Inferior parietal cortex (tissue), 1 donor: ENCODE measurements at regions not wholly inside any gene's neighbourhood (a gene's known extent, or its start where the extent isn't known, plus 50 kb on each side); places are given as distances from the start of the nearest gene placed in this dataset.
"Not testable (repeated sequence)": the region's sequence is repeated elsewhere in the genome, so short reads cannot be mapped to it uniquely, and the experiment has no call there.

Experiments
- DNase-seq: peaks from one replicate; pipeline ENCODE4 v3.0.0-alpha.2; 2016; ENCODE audit errors: extremely low spot score

GRCh38 chr14:92223025-92223424, 99.9 kb upstream of the SLC24A4 start:
- peak; percentile 8 for DNase-seq

DNA sequence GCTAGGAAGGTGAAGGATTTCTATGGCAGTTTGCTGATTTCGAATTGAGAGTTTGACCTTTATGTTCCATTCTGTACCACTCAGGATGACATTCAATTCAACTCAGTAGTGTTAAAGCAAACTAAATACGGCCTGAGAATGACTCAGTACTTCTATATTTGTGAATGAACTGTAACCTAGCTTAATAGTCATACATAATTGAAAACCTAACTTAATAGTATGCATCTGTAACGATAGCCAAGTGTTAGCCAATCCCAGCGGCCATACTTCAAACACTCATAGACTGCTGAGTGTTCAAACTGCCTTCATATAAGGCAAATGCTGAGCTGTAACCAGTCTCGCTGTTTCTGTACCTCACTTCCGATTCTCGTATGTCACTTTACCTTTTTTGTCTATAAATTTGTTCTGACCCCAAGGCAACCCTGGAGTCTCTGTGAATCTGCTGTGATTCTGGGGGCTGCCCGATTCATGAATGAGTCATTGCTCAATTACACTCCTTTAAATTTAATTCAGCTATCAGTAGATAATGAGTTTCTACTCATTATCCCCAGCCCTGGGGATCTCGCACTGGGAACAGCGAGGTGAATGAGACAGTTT, 98.5 kb upstream of the SLC24A4 start:
- DNase-seq = no peak

DNA sequence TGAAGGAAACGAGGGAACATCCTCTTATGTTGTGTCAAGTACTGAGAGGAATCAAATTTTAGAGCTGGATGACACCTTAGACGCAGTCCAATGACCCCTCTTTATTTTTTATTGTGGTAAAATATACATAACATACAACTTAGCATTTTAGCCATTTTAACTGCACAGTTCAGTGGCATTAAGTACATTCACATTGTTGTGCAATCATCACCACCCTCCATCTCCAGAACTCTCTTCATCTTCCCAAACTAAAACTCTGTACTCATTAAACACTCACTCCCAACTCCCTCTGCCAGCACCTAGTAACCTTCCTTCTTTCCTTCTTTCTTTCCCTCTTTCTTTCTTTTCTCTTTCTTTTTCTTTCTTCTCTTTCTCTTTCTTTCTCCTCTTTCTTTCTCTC, 97.2 kb upstream of the SLC24A4 start:
- no peak for DNase-seq

DNA sequence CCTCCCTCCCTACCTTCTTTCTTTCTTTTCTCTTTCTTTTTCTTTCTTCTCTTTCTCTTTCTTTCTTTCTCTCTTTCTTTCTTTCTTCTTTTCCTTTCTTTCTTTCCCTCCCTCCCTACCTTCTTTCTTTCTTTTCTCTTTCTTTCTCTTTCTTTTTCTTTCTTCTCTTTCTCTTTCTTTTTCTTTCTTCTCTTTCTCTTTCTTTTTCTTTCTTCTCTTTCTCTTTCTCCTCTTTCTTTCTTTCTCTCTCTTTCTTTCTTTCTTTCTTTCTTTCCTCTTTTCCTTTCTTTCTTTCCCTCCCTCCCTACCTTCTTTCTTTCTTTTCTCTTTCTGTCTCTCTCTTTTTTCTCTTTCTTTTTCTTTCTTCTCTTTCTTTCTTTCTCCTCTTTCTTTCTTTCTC, 96.8 kb upstream of the SLC24A4 start:
- not testable (repeated sequence) for DNase-seq

GRCh38 chr14:92236243-92236900, 86.6 kb upstream of the SLC24A4 start:
- no peak for DNase-seq

DNA sequence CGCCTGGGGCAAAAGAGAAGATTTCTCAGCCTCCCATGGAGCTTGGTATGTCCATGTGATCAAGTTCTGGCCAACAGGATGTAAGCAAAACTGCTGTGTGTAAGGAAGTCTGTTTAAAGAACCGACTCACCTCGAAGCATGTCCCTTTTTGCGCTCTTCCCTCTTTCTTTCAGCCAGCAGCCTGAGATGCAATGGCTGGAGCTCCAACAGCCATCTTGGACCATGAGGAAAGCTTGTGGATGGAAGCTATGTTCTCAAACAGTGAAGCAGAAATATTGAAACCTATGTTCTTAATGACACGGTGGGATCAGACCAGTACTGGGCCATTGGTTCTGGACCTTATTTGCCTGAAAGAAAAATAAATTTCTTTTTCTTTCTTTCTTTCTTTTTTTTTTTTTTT, 82.3 kb upstream of the SLC24A4 start:
- no peak for DNase-seq

DNA sequence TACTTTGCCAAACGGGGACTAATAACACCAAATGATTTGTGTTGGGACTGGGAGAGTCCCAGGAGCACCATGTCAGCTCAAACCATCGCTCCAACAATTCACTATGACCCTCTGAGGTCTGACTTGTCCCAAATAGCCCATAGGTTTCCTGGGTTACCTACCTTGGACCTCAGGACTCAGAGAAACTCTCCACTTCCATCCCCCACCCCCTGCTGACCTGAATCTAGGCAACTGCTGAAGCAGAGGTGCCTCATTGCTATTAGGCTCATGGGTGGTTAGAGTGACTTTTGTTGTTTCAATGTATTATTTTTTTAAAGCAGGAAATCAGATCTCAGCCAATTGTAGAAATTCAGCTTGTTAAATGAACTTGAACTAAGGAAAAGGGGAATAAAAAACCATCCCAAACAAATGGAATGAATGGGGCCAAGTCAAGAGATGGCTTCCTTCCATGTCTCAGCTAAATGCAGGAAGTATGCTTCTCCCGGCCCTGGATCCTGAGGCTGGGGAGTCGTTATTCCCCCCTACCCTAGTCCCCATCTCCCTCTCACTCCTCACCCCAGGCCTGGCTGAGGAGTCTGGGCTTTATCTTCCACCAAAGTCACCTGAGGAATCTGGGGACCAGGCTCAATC, 80.9 kb upstream of the SLC24A4 start:
- no peak for DNase-seq

GRCh38 chr14:92244805-92245204, 78.2 kb upstream of the SLC24A4 start:
- DNase-seq = no peak

DNA sequence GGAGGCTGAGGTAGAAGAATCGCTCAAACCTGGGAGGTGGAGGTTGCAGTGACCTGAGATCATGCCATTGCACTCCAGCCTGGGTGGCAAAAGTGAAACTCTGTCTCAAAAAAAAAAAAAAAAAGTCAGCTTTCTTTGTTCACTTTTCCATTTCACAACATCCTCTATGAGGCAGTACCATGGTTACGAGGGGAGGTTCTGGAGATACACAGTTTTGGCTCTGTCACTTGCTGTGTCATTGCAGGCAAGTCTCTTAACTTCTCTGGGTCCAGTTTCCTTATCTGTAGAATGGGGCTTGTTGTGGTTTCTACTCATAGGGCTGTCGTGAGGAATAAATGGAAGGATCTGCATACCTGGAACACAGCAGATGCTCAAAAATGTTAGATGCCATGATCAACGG, 75.6 kb upstream of the SLC24A4 start:
- no peak for DNase-seq

- no peak for DNase-seq
Measured at GRCh38 chr14:92247947-92248346, 75.0 kb upstream of the SLC24A4 start.

- no peak for DNase-seq
Measured at GRCh38 chr14:92248696-92249095, 74.3 kb upstream of the SLC24A4 start.

DNA sequence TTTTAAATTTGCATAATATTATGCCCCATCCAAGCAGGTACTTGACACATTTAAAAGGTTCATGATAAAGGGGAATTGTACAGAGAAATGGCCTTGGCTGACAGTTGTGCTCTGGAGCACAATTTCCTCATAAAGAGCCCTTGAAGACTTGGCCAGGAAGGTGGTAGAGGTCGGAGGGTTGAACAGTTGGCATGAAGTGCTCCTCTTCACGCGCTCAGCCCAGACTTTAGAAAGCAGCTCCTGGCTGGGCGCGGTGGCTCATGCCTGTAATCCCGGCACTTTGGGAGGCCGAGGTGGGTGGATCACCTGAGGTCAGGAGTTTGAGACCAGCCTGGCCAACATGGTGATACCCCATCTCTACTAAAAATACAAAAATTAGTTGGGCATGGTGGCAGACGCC, 72.6 kb upstream of the SLC24A4 start:
- not testable (repeated sequence) for DNase-seq

- DNase-seq = peak; percentile 43
Measured at GRCh38 chr14:92252323-92252722, 70.6 kb upstream of the SLC24A4 start.

DNA sequence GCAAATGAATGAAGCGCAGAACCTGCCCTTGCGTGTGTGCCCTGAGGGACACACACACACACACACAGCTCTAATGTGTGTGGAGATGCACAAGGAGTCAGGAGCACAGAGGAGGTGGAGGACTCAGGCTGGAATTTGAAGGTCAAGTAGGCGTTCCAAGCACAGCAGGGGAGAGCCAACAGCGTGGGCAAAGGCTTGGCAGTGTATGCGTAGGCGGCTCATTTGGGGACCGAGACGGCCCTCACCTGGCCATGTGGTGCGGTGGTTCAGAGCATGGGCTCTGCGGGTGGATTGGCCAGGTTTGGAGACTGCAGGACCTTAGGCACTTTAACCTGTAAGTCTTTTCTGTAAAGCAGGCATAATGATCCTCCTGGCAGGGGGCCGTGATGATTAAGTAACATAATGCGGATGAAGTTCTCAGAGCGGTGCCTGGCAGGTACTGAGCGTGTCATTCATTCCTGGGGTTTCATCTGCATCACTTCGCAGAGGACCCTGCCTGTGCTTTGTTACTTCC, 69.5 kb upstream of the SLC24A4 start:
- DNase-seq = no peak

- DNase-seq = no peak
Measured at GRCh38 chr14:92254786-92255185, 68.2 kb upstream of the SLC24A4 start.

DNA sequence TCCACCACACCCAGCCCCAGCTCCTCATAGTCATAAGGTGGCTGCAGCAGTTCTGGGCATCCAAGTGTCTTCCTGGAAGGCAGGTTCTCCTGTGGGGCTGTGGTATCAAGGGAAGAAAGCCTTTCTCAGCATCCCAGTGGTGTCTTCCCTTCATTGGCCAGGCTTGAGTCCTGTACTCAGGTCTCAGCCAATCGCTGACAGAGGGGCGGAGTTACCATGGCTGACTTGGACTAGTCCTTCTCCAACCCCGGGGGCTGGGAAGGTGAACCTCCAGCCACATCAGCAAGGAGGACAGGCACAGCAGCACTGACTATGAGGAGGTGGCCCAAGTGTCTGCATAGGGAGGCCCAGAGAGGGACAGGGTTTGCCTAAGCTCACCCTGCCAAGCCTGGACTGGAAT, 64.0 kb upstream of the SLC24A4 start:
- no peak for DNase-seq

- no peak for DNase-seq
Measured at GRCh38 chr14:92259613-92260357, 63.2 kb upstream of the SLC24A4 start.

GRCh38 chr14:92263681-92264080, 59.3 kb upstream of the SLC24A4 start:
- no peak for DNase-seq

DNA sequence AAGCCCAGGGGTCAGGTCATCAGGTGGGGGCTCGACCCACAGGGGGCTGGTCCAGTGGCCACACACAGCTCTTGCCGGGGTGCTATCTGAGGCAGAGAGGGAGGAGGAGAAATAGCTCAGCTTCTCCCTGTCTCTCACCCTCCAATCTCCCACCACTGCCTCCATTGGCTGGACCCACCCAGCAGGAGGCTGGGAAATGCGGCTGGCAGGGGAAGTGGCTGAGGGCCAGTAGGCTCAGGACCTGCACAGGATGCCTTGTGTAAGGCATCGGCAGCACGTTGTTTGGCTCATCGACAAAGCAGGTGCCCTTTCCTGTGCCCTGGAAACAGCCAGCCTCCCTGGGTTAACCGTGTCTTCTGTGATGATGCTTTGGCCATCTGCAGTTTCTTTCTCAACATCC, 58.8 kb upstream of the SLC24A4 start:
- no peak for DNase-seq

GRCh38 chr14:92266216-92266615, 56.7 kb upstream of the SLC24A4 start:
- no peak for DNase-seq
